Sigmoid colon (tissue), 6 donors: ENCODE measurements at regions not wholly inside any gene's neighbourhood (a gene's known extent, or its start where the extent isn't known, plus 50 kb on each side); places are given as distances from the start of the nearest gene placed in this dataset.
"Not testable (repeated sequence)": the region's sequence is repeated elsewhere in the genome, so short reads cannot be mapped to it uniquely, and the experiment has no call there.

Source experiments
- DNase-seq: peaks from one replicate; pipeline ENCODE4 v3.0.0-alpha.2; 2019
- H3K27ac ChIP-seq, 4 donors: fragments of 200-600 bp; sonication (generic); one replicate each; pipeline ENCODE4 v1.5.1; 2016 to 2019; ENCODE audit warnings: mild to moderate bottlenecking in 1 of 4
- H3K27me3 ChIP-seq, 3 donors: fragments of 200-600 bp; sonication (generic); one replicate each; pipeline ENCODE4 v1.5.1; 2019; ENCODE audit warnings: mild to moderate bottlenecking in 1 of 3
- H3K36me3 ChIP-seq, 4 donors: fragments of 200-600 bp; sonication (generic); one replicate each; pipeline ENCODE4 v1.5.1; 2016 to 2019
- H3K4me1 ChIP-seq, 4 donors: fragments of 200-600 bp; sonication (generic); one replicate each; pipeline ENCODE4 v1.5.1; 2017 to 2019
- H3K4me3 ChIP-seq, 4 donors: fragments of 200-600 bp; sonication (generic); one replicate each; pipeline ENCODE4 v1.5.1; 2017 to 2019; ENCODE audit warnings: mild to moderate bottlenecking in 2 of 4, moderate library complexity in 1 of 4
- H3K9me3 ChIP-seq, 4 donors: fragments of 200-600 bp in 3 of 4; sonication (generic) in 3 of 4; one replicate each; pipeline versions ENCODE4 v1.5.1 to v1.6.1; 2013 to 2019
- WGBS, 2 donors: extraction: QIAGEN DNeasy Blood & Tissue Kit; methylation state at CpG; one replicate each; pipeline ENCODE4 v1.1.7; 2013; 5-methylcytosine and 5-hydroxymethylcytosine counted together
- intact Hi-C: fragments of 100-400 bp; cut with DNase I; formaldehyde crosslinking; loops from one replicate; pipeline ENCODE4 v1.15.1; 2023
- donor health status: healthy with polysubstance abuse.
- donor health status: healthy.

DNA sequence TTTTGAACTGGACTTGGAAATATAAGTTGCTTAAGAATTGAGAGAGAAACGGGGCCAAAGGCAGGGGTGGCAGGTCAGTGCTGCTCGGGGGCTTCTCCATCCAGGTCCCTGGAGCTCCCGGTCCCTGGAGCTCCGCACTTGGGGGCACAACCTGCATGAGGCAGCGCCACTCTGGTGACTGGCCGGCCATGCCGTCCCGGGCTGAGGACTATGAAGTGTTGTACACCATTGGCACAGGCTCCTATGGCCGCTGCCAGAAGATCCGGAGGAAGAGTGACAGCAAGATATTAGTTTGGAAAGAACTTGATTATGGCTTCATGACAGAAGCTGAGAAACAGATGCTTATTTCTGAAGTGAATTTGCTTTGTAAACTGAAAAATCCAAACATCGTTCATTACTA, 76.9 kb upstream of the POTEG start:
- intact Hi-C loops, H3K27ac ChIP-seq, H3K9me3 ChIP-seq, H3K4me3 ChIP-seq, H3K36me3 ChIP-seq, H3K4me1 ChIP-seq, DNase-seq, H3K27me3 ChIP-seq: not testable (repeated sequence)
- 87 to 90% methylated on average over 6 to 7 of the region's 11 CpGs for WGBS, 2 donors

DNA sequence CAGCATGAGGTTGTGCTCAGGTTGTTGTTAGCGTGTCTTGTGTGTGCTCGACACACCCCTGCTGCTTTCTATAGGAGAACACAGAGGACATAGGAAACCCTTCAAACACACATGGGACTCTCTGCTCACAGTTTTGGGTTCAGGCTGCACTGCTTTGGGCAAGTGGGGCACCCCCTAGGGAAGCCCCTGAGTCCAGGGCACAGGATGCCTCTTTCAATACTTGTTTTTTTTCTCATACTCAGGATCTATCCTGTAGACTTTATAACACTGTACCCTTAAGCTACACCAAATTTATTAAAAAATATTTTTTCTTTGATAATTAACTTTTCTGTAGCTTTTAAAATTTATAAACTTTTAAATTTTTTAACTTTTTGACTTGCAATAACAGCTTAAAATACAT, 55.3 kb upstream of the POTEG start:
- H3K4me1 ChIP-seq, intact Hi-C loops, H3K27me3 ChIP-seq, H3K27ac ChIP-seq, H3K36me3 ChIP-seq, DNase-seq, H3K9me3 ChIP-seq, H3K4me3 ChIP-seq: not testable (repeated sequence)
- 85 to 98% methylated on average over 2 of the region's 2 CpGs for WGBS, 2 donors

DNA sequence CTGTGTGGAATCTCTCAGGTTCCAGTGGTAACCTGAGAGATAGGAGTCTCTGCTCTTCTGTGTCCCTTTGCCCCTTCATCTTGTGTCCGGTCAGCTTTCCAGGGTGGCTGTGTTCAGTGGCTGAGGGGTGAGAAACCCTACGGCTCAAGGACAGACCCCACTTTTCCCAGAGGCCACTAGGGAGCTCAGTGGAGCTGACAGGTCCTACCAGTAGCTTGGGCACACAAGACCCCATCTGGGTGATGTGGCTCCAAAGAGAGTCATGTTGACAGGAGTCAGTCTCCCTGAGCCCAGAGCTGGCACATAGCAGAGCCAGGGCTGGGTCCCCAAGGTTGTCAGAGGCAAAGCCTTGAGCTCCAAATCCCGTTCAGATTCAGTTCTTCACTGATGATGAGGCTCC, 54.3 kb upstream of the POTEG start:
- H3K9me3 ChIP-seq, intact Hi-C loops, H3K4me3 ChIP-seq, H3K4me1 ChIP-seq, H3K27ac ChIP-seq, H3K27me3 ChIP-seq, DNase-seq, H3K36me3 ChIP-seq: not testable (repeated sequence)
- WGBS, 2 donors: 79 to 82% methylated on average over 2 of the region's 3 CpGs

DNA sequence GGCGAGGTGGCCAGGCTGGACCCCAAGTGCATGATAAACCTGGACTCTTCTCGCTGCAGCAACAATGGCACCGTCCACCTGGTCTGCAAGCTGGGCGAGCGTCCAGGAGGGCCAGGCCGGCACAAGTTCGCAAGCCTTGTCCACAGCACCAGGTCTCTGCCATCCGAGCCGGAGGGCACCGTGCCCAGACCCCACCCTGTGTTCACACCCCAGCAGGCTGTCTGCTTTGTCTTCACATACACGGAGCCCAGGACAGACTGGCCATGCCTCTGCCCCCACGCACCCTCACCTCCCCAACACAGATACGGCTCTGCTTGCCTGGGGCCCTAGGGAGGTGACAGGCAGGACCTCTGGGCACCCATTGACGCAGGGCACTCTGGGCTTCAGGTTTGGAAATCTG, 53.5 kb upstream of the POTEG start:
- H3K4me1 ChIP-seq, intact Hi-C loops, H3K27ac ChIP-seq, H3K9me3 ChIP-seq, DNase-seq, H3K27me3 ChIP-seq, H3K36me3 ChIP-seq, H3K4me3 ChIP-seq: not testable (repeated sequence)
- no CpG with 5 or more reads among the region's 14 CpGs for WGBS, 2 donors

DNA sequence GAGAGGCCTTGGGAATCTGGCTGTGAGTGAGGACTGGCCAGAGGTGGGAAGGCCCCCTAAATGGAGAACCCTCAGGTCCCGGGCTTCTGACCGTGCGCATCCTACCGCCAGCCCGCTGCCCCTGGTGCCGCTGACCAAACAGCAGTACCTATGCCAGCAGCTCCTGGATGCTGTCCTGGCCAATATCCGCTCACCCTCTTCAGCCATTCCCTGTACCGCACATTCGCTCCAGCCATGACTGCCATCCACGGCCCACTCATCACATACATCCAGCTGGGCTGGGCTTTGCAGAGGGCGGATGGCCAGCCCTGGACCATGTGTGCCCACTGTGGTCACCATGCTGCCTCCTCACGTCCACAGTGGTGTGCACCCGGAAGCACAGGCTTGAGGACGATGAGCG, 53.1 kb upstream of the POTEG start:
- H3K4me1 ChIP-seq, H3K4me3 ChIP-seq, intact Hi-C loops, H3K36me3 ChIP-seq, H3K27ac ChIP-seq, H3K9me3 ChIP-seq, H3K27me3 ChIP-seq: not testable (repeated sequence)
- WGBS, 2 donors: 92 to 95% methylated on average over 9 to 10 of the region's 15 CpGs
- peak; percentile 26 for DNase-seq

GRCh38 chr14:19485346-19485745, 51.2 kb upstream of the POTEG start:
- 84 to 91% methylated on average over 4 of the region's 9 CpGs for WGBS, 2 donors
- H3K9me3 ChIP-seq, intact Hi-C loops, H3K4me3 ChIP-seq, H3K36me3 ChIP-seq, H3K27me3 ChIP-seq, H3K27ac ChIP-seq, H3K4me1 ChIP-seq: not testable (repeated sequence)
- peak; percentile 55 for DNase-seq
